ENCODE measurements at regions not wholly inside any gene's neighbourhood (a gene's known extent, or its start where the extent isn't known, plus 50 kb on each side); places are given as distances from the start of the nearest gene placed in this dataset.

- no peaks in the 10 kb centered on the region for H3K9me2 ChIP-seq (replicated peaks; ENCODE audit: control insufficient read depth, low read length)
- H3K9me3 ChIP-seq (ENCODE audit: control insufficient read depth, insufficient read depth, low read length) = no peaks in the 10 kb centered on the region
- no peaks in the 10 kb centered on the region for H3K27me3 ChIP-seq (ENCODE audit: control insufficient read depth, low read length)
- H3K4me3 ChIP-seq (ENCODE audit: low read length) = no peak overlapping the region
- H3K36me3 ChIP-seq (ENCODE audit: control insufficient read depth, low read length) = no peaks in the 10 kb centered on the region
- H4K20me1 ChIP-seq (ENCODE audit: control insufficient read depth, insufficient read depth, low read depth, low read length) = no peaks in the 10 kb centered on the region
- no peak overlapping the region for H3K27ac ChIP-seq (ENCODE audit: low read depth, low read length)
- H3K79me2 ChIP-seq (ENCODE audit: control insufficient read depth, low read length) = no peaks in the 10 kb centered on the region
- H3K4me1 ChIP-seq (ENCODE audit: control insufficient read depth, low read length) = no peaks in the 10 kb centered on the region
- no peaks in the 10 kb centered on the region for H3F3A ChIP-seq (ENCODE audit: control insufficient read depth, insufficient read depth)
- no peak overlapping the region for H3K4me2 ChIP-seq (ENCODE audit: low read length)
- TF ChIP-seq CTCF (IDR thresholded peaks at IDR 0.05; ENCODE audit: low read depth, low read length, poor library complexity, severe bottlenecking) (no peak), EZH2phosphoT487 (IDR thresholded peaks at IDR 0.05; ENCODE audit: borderline replicate concordance, low read length) (no peak)
Measured at GRCh38 chr16:66272461-66272860, 94.0 kb upstream of the CDH5 start.

GRCh38 chr16:66271074-66272060, 95.1 kb upstream of the CDH5 start:
- Histone ChIP-seq H3K9me2 (replicated peaks; ENCODE audit: control insufficient read depth, low read length) (no peaks in the 10 kb centered on the region), H3K27ac (ENCODE audit: low read depth, low read length) (no peak overlapping the region), H3K36me3 (ENCODE audit: control insufficient read depth, low read length) (no peaks in the 10 kb centered on the region), H3F3A (ENCODE audit: control insufficient read depth, insufficient read depth) (no peaks in the 10 kb centered on the region), H3K4me2 (ENCODE audit: low read length) (no peak overlapping the region), H3K9me3 (ENCODE audit: control insufficient read depth, insufficient read depth, low read length) (no peaks in the 10 kb centered on the region), H3K4me3 (ENCODE audit: low read length) (no peak overlapping the region), H3K27me3 (ENCODE audit: control insufficient read depth, low read length) (no peaks in the 10 kb centered on the region), H3K79me2 (ENCODE audit: control insufficient read depth, low read length) (no peaks in the 10 kb centered on the region), H4K20me1 (ENCODE audit: control insufficient read depth, insufficient read depth, low read depth, low read length) (no peaks in the 10 kb centered on the region), H3K4me1 (ENCODE audit: control insufficient read depth, low read length) (no peaks in the 10 kb centered on the region)
- no peak for TF ChIP-seq EZH2phosphoT487 (IDR thresholded peaks at IDR 0.05; ENCODE audit: borderline replicate concordance, low read length)
- no peak for TF ChIP-seq CTCF (IDR thresholded peaks at IDR 0.05; ENCODE audit: low read depth, low read length, poor library complexity, severe bottlenecking)

GRCh38 chr16:66270333-66270927, 96.1 kb upstream of the CDH5 start:
- Histone ChIP-seq H3K36me3 (ENCODE audit: control insufficient read depth, low read length) (no peaks in the 10 kb centered on the region), H3K79me2 (ENCODE audit: control insufficient read depth, low read length) (no peaks in the 10 kb centered on the region), H3K4me2 (ENCODE audit: low read length) (no peak overlapping the region), H3K9me3 (ENCODE audit: control insufficient read depth, insufficient read depth, low read length) (no peaks in the 10 kb centered on the region), H3K27me3 (ENCODE audit: control insufficient read depth, low read length) (no peaks in the 10 kb centered on the region), H3F3A (ENCODE audit: control insufficient read depth, insufficient read depth) (no peaks in the 10 kb centered on the region), H3K4me3 (ENCODE audit: low read length) (no peak overlapping the region), H4K20me1 (ENCODE audit: control insufficient read depth, insufficient read depth, low read depth, low read length) (no peaks in the 10 kb centered on the region), H3K4me1 (ENCODE audit: control insufficient read depth, low read length) (no peaks in the 10 kb centered on the region), H3K9me2 (replicated peaks; ENCODE audit: control insufficient read depth, low read length) (no peaks in the 10 kb centered on the region), H3K27ac (ENCODE audit: low read depth, low read length) (no peak overlapping the region)
- TF ChIP-seq CTCF (IDR thresholded peaks at IDR 0.05; ENCODE audit: low read depth, low read length, poor library complexity, severe bottlenecking) = peak; percentile 91
- no peak for TF ChIP-seq EZH2phosphoT487 (IDR thresholded peaks at IDR 0.05; ENCODE audit: borderline replicate concordance, low read length)

All from DOHH2 (cell line).